Limb (tissue), 2 donors: ENCODE measurements at regions not wholly inside any gene's neighbourhood (a gene's known extent, or its start where the extent isn't known, plus 50 kb on each side); places are given as distances from the start of the nearest gene placed in this dataset.
"Not testable (repeated sequence)": the region's sequence is repeated elsewhere in the genome, so short reads cannot be mapped to it uniquely, and the experiment has no call there.

Experiments used
- DNase-seq, 2 donors: peaks; one replicate each; pipeline ENCODE4 v3.0.0-alpha.2; 2016; ENCODE audit errors: extremely low spot score in 2 of 2

DNA sequence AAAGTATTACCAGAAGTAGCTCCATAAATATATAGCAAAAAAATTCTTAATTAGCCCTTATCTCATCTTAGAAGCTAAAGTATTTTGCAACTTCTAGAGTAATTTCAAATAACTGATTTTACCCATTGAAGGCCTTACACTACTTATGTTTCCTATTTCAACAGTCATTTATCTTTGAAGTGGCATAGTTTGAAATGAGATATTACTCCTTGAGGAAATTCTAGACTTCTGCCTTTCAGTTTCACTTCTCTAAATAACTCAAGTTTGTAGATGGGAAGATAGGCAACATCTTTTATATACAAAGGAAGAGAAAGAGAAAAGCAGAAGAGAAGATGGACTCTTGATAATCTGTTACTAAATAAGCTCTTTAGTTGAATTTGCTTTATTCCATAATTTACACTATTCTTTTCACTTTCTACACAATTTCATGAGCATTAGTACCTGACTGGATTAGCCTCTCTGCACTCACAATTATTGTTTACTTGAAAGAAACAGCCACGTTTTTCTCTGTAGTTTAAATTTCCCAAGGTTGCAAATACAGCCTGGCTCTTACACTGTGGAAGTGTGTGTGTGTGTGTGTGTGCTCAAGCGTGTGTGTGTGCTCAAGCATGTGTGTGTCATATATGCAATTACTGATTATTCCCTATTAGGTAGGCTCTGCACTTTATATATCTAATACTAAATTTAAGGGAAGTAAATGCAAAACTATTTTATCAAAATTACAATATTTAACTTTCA lies 60.6 kb upstream of the EMB start:
- no peak for DNase-seq

DNA sequence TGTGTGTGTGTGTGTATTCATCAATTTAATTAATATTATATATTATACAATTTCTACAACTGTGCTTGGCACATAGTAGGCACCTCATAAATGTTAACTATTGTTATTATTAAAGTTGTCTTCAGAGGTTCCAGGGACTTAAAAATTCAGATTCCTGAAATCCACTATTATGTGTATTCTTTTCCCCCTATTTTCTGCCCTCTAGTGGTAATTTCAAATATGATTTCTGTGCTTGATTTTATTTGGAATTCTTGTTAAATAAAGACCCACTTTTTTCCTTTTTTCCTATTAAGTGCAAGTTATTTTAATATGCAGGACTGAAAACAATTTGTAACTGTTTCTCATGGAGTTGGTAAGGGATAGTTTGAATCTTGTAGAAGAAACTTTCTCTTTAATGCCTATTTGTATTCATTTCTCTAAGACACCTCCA lies 72.0 kb upstream of the EMB start:
- DNase-seq = not testable (repeated sequence)

DNA sequence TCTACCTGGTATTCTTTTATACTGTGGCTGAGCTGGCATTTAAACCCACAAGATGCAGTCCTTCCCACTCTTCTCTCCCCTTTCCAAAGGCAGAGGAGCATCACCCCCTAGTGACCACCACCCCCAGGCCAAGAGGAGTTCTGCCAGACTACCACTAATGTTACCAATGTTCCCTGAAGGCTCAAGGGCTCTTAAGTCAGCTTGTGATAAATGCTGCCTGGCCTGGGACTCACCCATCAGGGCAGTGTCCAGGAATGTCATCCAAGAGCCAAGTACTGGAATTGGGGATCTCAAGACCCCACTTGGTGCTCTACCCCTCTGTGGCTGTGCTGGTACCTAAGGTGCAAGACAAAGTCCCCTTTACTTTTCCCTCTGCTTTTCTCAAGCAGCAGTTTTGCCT lies 80.0 kb upstream of the EMB start:
- not testable (repeated sequence) for DNase-seq

DNA sequence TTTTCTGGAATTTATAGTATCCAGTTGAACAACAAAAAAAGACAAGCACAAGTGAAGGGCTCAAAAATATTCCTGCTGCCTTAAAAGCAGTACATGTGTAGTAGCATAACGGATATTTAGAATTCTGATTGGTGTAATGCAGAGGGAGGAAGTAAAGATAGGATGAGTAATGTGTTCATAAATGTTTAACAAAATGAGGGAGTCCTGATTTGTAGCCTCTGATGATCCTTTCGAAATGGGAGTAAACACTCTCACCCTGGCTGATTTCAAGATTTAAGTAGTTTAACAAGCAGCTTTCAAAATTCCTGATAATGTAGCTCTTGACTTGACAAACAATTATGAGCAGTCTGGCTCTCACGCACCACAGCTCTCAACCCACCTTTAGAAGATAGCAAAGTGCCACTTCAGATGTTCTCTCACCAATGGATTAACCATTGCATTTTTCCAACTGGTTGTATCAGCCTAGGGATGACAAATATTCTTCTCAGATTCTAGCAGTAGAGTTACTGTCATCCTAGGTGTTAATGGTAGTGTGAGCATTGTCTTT lies 86.5 kb upstream of the EMB start:
- DNase-seq = not testable (repeated sequence)

DNA sequence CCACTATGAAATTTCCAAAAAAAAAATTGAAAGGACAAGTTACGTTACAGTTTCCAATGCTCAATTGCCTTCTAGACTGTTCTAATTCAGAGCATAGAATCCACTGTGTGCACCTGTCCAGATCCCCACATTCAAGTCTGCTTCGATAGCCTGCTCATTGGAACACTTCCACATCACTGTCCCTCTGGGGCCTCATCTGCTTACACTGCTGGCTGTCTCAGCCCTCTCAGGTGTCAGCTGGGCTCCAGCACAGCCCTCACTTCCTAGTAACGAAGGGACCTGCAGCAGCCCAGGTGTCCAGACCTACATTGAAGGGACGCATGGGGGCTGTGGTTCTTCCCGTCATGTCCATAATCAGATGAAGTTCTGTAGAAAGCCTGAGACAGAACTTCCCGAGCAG lies 94.3 kb upstream of the EMB start:
- DNase-seq = no peak

DNA sequence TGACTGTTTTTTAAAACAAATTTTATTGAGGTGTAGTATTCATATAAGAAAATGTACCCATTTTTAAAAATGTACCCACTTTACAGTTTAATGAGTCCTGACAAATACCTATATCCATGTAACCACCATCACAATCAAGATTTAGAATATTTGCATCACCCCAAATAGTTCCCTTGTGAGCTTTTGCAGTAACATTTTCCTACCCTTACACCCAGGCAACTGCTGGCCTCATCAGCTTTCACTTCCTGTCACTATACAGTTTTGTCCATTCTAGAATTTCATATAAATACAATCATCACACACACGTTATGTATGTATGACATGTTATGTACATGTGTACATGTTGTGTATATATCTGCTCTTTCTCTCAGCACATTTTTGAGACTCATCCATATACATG lies 96.4 kb upstream of the EMB start:
- not testable (repeated sequence) for DNase-seq

DNA sequence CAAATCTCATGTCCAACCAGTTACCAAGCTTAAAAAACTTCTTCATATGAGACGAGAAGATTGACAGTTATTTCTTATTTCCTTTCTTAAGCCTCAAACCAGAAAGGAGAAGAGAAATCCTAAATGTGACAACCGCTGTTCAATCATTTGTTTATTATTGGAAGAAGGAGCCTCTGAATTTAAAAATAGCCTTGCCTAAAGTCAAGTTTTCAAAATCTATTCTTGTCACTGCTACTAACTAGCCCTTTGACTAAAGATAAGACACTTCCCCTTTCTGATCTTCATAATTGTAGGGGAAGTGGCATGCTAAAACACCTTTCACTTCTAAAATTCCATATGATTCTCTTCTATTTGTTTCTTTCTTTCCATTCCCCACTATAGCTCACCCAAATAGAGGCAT lies 106.2 kb upstream of the EMB start:
- no peak for DNase-seq

DNA sequence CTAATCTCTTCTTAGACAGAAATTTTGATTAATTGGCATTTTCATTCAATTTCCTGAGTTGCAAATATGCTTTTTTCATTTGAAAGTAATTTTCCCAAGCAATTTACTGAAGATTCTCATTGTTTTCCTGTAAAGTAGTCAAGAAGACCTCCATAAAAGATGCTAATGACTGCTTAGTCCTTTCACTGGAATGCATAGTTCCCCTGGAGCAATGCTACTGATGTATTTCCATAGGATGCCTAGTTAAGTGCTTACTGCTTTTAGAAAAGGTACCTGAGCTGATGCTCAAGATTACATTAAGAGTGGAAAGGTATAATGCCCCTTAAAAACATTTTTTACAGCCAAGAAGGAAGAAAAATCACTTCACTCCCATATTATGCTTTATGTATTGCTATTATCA lies 109.2 kb upstream of the EMB start:
- no peak for DNase-seq

DNA sequence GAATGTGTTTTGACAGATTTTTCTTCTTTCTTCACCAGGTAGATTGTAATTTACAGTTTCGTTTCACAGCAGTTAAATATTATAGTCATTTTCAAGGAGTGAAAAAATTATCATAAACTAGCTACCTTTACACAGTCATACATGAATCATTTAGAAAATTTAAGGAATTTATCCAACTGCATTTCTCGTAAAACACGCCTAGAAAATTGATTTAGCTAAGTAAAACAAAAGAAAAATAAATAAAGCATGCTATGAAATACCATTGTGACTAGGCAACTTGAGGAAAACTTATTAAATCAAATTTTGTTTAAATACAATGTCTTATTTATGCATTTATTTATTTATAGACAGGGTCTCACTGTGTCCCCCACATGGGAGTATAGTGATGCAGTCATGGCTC lies 109.9 kb upstream of the EMB start:
- DNase-seq = no peak

DNA sequence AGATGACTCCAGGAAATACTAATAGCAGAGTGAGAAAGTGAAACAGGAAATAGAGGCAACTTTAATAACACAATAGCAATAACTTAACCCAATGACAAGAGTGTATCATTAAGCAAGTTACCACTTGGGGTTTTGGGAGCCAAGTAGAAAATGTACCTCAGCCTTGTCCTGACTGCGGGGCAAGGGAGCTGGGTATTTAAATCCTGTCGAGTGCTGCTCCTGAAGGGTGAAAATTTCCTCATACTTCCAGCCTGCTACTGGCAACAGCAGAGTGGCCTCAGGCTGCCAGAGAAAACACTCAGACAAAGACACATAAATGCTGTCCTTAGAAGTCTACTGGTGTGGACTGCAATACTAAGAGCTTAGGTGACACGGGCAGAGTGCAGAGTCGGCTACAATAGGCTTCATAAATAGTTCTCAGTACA lies 112.5 kb upstream of the EMB start:
- no peak for DNase-seq

DNA sequence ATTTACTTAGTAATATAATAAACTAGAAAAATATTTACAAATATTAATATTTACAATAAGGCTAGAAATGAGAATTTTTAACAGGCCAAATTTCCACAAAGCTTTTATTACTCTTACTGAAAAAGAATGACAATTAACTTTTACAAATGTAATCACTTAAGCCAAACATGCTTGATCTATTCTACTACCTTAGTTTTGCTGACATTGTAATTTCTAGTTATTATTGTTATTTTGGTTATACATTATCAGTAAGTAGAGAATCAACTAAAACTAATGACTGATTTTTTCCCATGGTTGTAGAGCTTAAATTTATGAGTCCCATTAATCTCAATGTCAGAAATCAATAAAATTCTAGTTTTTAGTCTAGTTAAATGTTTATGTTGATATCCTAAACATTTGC lies 107.8 kb upstream of the PARP8 start:
- DNase-seq = not testable (repeated sequence)

DNA sequence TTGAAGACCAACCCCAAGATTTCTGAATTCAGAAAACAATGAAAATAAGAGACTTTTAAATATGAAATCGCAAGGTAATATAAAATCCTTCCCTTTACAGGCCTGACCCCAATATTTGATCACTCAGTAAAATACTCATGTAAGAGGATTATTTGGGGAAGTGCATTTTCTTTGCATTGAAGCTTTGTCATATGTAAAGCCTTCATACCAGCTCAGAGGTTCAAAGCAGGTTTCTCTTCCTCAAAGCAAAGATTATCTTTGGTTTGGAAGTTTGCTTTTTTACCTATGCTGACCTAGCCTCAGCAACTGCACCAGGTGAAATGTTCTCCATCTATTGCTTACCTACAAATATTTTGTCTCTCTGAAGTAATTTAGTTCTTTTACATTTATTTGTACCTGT lies 106.5 kb upstream of the PARP8 start:
- DNase-seq = no peak

DNA sequence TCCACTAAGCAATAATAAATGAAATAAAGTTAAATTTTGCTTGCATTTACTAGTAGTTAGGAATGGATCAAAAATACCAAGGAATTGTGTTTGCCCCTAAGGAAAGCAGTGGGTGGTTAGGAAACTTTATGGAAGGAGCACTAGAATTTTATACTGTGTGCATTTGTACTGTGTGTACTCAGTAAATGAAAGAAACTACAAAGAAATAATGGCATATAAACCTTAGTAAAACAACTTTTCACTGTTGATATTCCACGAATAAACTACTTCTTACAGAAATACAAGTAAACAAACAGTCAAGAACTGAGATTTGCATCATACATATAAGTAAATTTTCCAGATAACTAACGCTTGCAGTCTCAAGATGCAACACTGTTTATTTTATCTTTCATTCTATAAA lies 103.7 kb upstream of the PARP8 start:
- no peak for DNase-seq

DNA sequence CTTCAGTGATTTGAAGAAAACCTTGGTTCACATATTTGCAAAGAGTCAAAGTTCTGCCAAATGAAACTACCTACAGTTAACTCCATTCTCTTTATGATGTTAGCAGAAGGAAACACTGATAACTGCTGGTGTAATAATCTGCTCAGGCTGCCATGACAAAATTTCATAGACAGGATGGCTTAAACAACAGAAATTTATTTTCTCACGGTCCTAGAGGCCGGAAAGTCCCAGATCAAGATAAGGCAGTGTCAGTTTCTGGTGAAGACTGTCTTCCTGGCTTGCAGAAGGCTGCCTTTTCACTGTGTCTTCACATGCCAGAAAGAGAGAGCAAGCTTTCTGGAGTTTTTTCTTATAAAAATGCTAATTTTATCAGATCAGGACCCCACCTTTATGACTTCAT lies 102.4 kb upstream of the PARP8 start:
- no peak for DNase-seq

DNA sequence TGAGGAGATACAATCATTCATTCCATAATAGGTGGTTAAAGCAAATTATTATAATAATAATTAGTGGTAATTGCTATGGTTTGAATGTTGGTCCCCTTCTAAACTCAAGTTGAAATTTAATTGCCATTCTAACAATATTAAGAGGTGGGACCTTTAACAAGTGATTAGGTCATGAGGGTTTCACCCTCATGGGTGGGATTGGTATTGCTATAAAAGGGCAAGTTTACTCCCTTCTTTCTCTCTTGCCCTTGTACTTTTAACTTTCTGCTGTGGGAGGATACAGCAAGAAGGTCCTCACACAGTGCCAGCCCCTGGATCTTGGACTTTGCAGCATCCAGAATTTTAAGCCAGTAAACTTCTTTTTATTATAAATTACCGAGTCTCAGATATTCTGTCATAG lies 101.9 kb upstream of the PARP8 start:
- no peak for DNase-seq

DNA sequence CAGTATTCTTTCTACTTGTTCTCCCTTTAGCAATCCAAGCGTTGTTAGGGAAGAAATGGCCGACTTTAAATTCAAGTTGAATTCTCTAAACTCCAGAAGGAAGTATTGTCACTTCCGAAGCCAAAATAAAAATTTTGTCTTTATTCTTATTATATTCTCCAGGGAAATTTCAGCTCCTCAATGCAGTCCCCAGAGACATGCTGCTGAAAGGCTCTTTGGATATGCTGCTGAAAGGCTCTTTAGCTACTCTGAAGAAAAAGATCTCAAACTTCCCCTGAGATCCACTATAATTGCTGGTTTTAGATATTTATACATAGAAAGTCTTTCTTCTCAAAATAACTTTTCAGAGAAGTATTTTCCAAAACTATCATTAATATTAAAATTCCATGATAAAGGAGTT lies 92.3 kb upstream of the PARP8 start:
- no peak for DNase-seq

DNA sequence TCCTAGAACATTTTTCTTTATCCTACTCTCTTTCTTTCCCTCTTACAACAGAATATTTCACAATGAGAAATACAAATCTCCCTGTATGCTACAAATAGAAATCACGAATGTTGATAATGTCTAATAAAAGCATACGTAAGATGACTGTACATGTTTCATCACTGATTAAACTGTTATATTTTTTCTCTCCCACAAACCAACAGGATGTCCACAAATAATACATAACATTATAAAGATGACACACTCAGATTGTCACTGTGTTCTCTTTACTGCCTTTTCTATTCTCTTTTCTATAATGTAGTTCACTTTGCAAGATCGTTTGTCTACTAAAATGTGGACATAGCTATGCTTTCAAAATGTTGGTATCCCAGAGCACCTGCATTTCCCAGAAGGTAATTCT lies 90.7 kb upstream of the PARP8 start:
- no peak for DNase-seq

DNA sequence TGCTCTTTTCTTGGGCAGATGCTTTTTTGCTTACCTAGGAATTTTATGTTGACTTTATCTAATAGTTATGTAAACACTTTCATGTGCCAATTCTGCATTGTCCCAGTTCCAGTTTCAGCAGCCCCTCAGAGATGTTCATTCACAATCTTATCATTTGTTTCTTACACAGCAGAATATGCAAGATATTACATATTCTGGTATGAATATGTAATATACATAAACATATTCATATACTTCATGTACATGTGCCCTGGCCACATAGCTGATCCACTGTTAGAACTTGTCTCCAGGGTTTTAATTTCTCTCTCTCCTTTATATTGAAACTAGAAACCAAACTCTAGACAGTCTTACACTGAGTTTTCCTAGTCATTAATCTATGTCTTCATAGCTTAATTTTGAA lies 90.2 kb upstream of the PARP8 start:
- no peak for DNase-seq

DNA sequence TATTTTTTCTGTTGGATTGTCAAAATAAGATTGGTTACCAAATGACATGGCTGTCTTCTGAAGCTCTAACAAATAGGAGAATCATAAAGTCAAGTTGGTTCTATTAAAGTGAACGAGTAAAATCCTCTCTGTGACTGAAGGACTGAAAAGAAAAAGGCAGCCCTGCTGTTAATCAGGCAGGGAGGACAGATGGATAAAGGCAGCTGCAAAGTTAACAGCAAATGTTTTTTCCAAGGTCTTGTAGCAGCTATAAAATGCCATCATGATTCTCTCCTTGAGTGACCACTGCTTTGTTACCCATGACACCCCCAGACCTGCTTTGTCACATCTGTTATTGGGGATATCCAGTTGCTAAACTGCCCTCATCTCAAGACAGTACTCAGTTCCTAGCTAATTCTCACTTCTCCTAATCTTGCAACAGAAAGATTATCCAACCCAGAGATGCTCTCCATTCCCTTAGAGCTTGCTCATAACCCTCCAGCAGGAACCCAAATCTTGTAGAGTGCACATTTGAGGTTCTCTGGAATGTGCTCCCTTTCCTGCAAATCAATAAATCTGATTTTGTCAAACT lies 89.7 kb upstream of the PARP8 start:
- no peak for DNase-seq

DNA sequence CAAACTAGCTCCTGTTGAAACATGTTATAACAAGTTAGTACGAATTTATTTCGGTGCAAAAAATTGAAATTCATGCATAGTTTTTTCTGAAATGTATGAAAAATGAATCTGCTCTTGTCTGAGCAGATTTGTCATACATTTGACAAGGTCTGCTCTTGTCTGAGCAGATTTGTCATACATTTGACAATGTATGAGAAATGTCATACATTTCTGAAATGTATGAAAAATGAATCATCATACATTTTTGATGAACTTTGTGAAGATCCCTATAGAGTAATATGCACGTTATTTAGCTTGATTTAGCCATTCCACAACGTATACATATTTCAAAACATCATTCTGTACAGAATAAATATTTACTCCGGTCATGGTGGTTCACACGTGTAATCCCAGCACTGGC lies 85.9 kb upstream of the PARP8 start:
- DNase-seq = no peak

DNA sequence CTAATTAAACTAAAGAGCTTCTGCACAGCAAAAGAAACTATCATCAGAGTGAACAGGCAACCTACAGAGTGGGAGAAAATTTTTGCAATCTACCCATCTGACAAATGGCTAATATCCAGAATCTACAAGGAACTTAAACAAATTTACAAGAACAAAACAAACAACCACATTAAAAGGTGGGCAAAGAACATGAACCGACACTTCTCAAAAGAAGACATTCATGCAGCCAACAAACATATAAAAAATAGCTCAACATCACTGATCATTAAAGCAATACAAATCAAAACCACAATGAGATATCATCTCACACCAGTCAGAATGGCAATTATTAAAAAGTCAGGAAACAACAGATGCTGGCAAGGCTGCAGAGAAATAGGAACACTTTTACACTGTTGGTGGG lies 84.6 kb upstream of the PARP8 start:
- DNase-seq = not testable (repeated sequence)

DNA sequence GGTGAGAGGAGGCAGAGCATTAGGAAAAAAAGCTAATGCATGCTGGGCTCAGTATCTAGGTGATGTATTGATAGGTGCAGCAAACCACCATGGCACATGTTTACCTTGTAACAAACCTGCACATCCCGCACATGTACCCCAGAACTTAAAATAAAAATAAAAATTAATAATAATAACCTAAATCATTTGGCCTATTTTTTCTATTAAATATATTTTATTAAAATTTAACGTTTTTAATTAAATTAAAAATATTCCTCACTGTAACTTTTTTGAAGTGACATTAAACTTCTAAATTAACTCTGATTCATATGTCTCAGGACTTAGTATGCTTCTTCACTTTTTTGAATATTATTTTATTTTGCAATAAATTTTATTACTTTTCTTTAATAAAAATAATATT lies 83.7 kb upstream of the PARP8 start:
- DNase-seq = no peak

DNA sequence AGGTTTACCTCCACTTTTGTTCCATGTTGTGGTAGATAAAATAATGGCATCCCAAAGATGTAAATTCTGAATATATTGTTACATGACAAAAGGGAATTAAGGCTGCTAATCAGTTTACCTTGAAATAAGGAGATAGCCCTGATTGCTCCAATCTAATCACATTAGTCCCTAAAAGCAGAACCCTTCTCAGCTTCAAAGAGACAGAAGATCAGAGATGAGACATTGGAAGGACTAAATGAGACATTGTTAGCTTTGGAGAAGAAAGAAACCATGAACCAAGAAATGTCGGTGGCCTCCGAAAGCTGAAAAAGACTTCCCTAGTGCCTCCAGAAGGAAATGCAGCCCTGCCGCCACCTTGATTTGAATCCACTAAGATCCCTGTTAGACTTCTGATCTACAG lies 82.8 kb upstream of the PARP8 start:
- DNase-seq = no peak
